ENCODE measurements at regions not wholly inside any gene's neighbourhood (a gene's known extent, or its start where the extent isn't known, plus 50 kb on each side); places are given as distances from the start of the nearest gene placed in this dataset.
"Not testable (repeated sequence)": the region's sequence is repeated elsewhere in the genome, so short reads cannot be mapped to it uniquely, and the experiment has no call there.

- H3K27ac ChIP-seq (ENCODE audit: insufficient read depth, low read length, poor library complexity, severe bottlenecking), result no peak overlapping the region
- no peak overlapping the region for H3K4me3 ChIP-seq (ENCODE audit: insufficient read depth, low read depth, low read length, poor library complexity, severe bottlenecking)
- no peaks in the 10 kb centered on the region for H3K4me1 ChIP-seq (ENCODE audit: control insufficient read depth, insufficient read depth, low read length, poor library complexity, severe bottlenecking)
- no peaks in the 10 kb centered on the region for H3K27me3 ChIP-seq (replicated peaks; ENCODE audit: control insufficient read depth, insufficient read depth, low read length, poor library complexity, severe bottlenecking)
- H3K36me3 ChIP-seq (ENCODE audit: control insufficient read depth, insufficient read depth, low read length), result no peaks in the 10 kb centered on the region
- no peak for DNase-seq
- no peaks in the 10 kb centered on the region for H3K9me3 ChIP-seq (ENCODE audit: control insufficient read depth, low read length)
These were observed 149.6 kb downstream of the LY86 start for GRCh38 chr6:6738108-6738507.

GRCh38 chr6:6738922-6739716 lies 150.6 kb downstream of the LY86 start:
- H3K27me3 ChIP-seq (replicated peaks; ENCODE audit: control insufficient read depth, insufficient read depth, low read length, poor library complexity, severe bottlenecking), result no peaks in the 10 kb centered on the region
- H3K27ac ChIP-seq (ENCODE audit: insufficient read depth, low read length, poor library complexity, severe bottlenecking), result no peak overlapping the region
- no peaks in the 10 kb centered on the region for H3K9me3 ChIP-seq (ENCODE audit: control insufficient read depth, low read length)
- H3K4me3 ChIP-seq (ENCODE audit: insufficient read depth, low read depth, low read length, poor library complexity, severe bottlenecking), result no peak overlapping the region
- H3K4me1 ChIP-seq (ENCODE audit: control insufficient read depth, insufficient read depth, low read length, poor library complexity, severe bottlenecking), result no peaks in the 10 kb centered on the region
- DNase-seq, result no peak
- H3K36me3 ChIP-seq (ENCODE audit: control insufficient read depth, insufficient read depth, low read length), result no peaks in the 10 kb centered on the region

DNA sequence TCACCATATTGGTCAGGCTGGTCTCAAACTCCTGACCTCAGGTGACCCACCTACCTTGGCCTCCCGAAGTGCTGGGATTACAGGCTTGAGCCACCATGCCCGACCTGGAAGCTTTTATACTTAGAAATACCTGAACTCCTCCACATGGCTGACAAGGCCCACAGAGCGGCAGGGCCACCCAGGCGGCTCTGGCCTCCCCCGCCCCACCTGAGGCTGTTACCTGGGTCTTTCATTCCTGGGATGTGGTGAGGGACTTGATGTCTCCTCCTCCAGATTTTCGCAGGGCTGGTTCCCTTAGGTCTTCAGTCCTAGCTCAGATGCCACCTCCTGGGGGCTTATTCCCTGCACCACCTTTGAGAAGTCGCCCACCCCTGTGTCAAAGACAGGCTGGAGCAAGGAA lies 152.1 kb downstream of the LY86 start:
- H3K27ac ChIP-seq (ENCODE audit: insufficient read depth, low read length, poor library complexity, severe bottlenecking), result no peak overlapping the region
- H3K4me1 ChIP-seq (ENCODE audit: control insufficient read depth, insufficient read depth, low read length, poor library complexity, severe bottlenecking), result no peaks in the 10 kb centered on the region
- no peaks in the 10 kb centered on the region for H3K9me3 ChIP-seq (ENCODE audit: control insufficient read depth, low read length)
- H3K4me3 ChIP-seq (ENCODE audit: insufficient read depth, low read depth, low read length, poor library complexity, severe bottlenecking), result no peak overlapping the region
- DNase-seq, result no peak
- no peaks in the 10 kb centered on the region for H3K36me3 ChIP-seq (ENCODE audit: control insufficient read depth, insufficient read depth, low read length)
- no peaks in the 10 kb centered on the region for H3K27me3 ChIP-seq (replicated peaks; ENCODE audit: control insufficient read depth, insufficient read depth, low read length, poor library complexity, severe bottlenecking)

DNA sequence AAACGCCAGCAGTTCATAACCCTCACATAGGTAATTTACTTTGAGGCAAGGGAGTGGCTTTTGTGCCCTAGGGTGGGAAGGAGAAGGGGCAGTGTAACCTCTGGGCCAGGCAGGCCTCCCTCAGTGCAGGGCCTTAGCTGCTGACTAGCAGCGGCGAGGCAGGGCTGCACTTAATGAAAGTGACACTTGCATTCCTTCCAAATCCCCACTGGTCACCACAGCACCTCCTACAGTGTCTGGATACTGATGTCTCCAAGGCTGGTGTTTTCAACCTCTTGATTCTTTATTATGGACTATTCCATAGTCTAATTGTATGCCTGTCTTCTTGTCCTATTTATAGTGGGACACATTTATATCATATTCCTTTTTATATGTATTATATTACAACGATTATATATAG lies 152.7 kb downstream of the LY86 start:
- Histone ChIP-seq H3K27me3 (replicated peaks; ENCODE audit: control insufficient read depth, insufficient read depth, low read length, poor library complexity, severe bottlenecking) (no peaks in the 10 kb centered on the region), H3K9me3 (ENCODE audit: control insufficient read depth, low read length) (no peaks in the 10 kb centered on the region)

DNA sequence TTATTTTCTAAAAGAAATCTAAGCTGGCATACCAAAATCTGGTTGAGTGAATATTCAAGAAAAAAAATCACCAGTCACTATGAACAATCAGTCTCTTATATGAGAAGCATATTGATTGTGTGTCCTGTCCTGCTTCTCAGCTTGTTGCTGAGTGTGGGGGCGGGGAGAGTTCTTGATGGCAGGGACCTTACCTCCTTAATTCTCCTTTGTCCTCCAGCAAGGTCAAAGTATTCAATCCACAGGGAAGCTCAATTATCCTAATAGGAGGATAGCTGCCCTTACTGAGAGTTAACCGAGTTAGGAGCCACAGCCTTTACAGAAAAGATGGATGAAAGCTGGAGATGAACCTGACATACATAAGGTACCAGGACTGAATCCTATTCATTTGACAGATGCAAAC lies 154.0 kb downstream of the LY86 start:
- Histone ChIP-seq H3K4me1 (ENCODE audit: control insufficient read depth, insufficient read depth, low read length, poor library complexity, severe bottlenecking) (no peaks in the 10 kb centered on the region), H3K9me3 (ENCODE audit: control insufficient read depth, low read length) (no peaks in the 10 kb centered on the region), H3K4me3 (ENCODE audit: insufficient read depth, low read depth, low read length, poor library complexity, severe bottlenecking) (no peak overlapping the region), H3K27me3 (replicated peaks; ENCODE audit: control insufficient read depth, insufficient read depth, low read length, poor library complexity, severe bottlenecking) (no peaks in the 10 kb centered on the region), H3K36me3 (ENCODE audit: control insufficient read depth, insufficient read depth, low read length) (no peaks in the 10 kb centered on the region), H3K27ac (ENCODE audit: insufficient read depth, low read length, poor library complexity, severe bottlenecking) (no peak overlapping the region)
- DNase-seq, result no peak

More for the DNA sequence above, 152.7 kb downstream of the LY86 start:
- no peaks in the 10 kb centered on the region for H3K36me3 ChIP-seq (ENCODE audit: control insufficient read depth, insufficient read depth, low read length)
- H3K4me3 ChIP-seq (ENCODE audit: insufficient read depth, low read depth, low read length, poor library complexity, severe bottlenecking), result no peak overlapping the region
- no peak for DNase-seq
- no peak overlapping the region for H3K27ac ChIP-seq (ENCODE audit: insufficient read depth, low read length, poor library complexity, severe bottlenecking)
- H3K4me1 ChIP-seq (ENCODE audit: control insufficient read depth, insufficient read depth, low read length, poor library complexity, severe bottlenecking), result no peaks in the 10 kb centered on the region

- Histone ChIP-seq H3K4me1 (ENCODE audit: control insufficient read depth, insufficient read depth, low read length, poor library complexity, severe bottlenecking) (no peaks in the 10 kb centered on the region), H3K36me3 (ENCODE audit: control insufficient read depth, insufficient read depth, low read length) (no peaks in the 10 kb centered on the region), H3K4me3 (ENCODE audit: insufficient read depth, low read depth, low read length, poor library complexity, severe bottlenecking) (no peak overlapping the region), H3K27ac (ENCODE audit: insufficient read depth, low read length, poor library complexity, severe bottlenecking) (no peak overlapping the region), H3K9me3 (ENCODE audit: control insufficient read depth, low read length) (no peaks in the 10 kb centered on the region), H3K27me3 (replicated peaks; ENCODE audit: control insufficient read depth, insufficient read depth, low read length, poor library complexity, severe bottlenecking) (no peaks in the 10 kb centered on the region)
- DNase-seq, result no peak
These were observed 156.0 kb downstream of the LY86 start for GRCh38 chr6:6744551-6744950.

DNA sequence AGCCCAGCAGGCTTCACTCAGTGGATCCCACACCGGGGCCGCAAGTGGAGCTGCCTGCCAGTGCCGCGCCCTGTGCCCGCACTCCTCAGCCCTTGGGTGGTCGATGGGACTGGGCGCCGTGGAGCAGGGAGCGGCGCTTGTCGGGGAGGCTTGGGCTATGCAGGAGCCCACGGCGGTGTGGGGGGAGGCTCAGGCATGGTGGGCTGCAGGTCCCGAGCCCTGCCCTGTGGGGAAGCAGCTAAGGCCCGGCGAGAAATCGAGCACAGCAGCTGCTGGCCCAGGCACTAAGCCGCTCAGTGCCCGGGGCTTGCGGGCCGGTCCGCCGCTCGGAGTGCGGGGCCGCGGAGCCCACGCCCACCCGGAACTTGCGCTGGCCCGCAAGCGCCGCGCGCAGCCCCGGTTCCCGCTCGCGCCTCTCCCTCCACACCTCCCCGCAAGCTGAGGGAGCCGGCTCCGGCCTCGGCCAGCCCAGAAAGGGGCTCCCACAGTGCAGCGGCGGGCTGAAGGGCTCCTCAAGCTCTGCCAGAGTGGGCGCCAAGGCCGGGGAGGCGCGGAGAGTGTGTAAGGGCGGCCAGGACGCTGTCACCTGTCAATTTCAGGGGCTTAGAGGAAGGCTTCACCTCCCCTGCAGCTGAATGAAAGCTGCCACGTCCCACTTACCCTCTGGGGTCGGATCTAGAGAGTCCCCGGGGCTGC lies 157.3 kb downstream of the LY86 start:
- H3K4me1 ChIP-seq (ENCODE audit: control insufficient read depth, insufficient read depth, low read length, poor library complexity, severe bottlenecking); DNase-seq; H3K27me3 ChIP-seq (replicated peaks; ENCODE audit: control insufficient read depth, insufficient read depth, low read length, poor library complexity, severe bottlenecking); H3K36me3 ChIP-seq (ENCODE audit: control insufficient read depth, insufficient read depth, low read length); H3K4me3 ChIP-seq (ENCODE audit: insufficient read depth, low read depth, low read length, poor library complexity, severe bottlenecking); H3K27ac ChIP-seq (ENCODE audit: insufficient read depth, low read length, poor library complexity, severe bottlenecking); H3K9me3 ChIP-seq (ENCODE audit: control insufficient read depth, low read length): not testable (repeated sequence)

DNA sequence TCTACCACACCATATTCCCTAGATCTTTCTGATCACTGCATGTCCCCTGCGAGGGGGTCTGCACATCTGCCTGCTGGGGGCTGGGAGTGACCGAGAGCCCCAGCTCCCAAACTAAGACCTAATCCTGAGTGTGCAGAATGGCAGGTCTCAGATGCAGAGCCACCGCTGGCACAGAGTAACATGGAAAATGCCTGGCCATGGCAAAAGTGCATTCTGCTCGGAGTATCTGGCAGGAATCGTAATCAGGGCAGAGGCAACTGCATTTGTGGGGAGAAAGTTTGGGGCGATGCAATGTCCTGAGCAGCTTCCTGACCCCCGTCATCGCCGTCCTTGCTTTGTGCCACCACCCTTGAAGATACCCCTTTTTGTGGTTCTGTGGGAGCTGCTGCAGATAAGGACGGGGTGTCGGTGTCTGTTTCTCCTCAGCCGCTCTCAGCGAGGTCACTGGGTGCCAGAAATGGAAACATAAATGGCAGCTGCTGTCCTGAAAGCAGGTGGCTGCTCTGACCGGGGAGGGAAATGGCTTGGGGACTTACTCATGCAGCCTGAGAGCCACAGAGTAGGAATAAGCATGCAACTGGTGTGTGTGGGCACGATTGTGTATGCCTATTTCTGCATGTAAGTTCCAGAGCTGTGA lies 157.9 kb downstream of the LY86 start:
- H3K36me3 ChIP-seq (ENCODE audit: control insufficient read depth, insufficient read depth, low read length), result no peaks in the 10 kb centered on the region

GRCh38 chr6:6746970-6747338 lies 158.4 kb downstream of the LY86 start:
- no peak overlapping the region for H3K27ac ChIP-seq (ENCODE audit: insufficient read depth, low read length, poor library complexity, severe bottlenecking)
- no peak for DNase-seq
- no peaks in the 10 kb centered on the region for H3K36me3 ChIP-seq (ENCODE audit: control insufficient read depth, insufficient read depth, low read length)
- H3K9me3 ChIP-seq (ENCODE audit: control insufficient read depth, low read length), result no peaks in the 10 kb centered on the region
- H3K27me3 ChIP-seq (replicated peaks; ENCODE audit: control insufficient read depth, insufficient read depth, low read length, poor library complexity, severe bottlenecking), result no peaks in the 10 kb centered on the region
- no peak overlapping the region for H3K4me3 ChIP-seq (ENCODE audit: insufficient read depth, low read depth, low read length, poor library complexity, severe bottlenecking)
- H3K4me1 ChIP-seq (ENCODE audit: control insufficient read depth, insufficient read depth, low read length, poor library complexity, severe bottlenecking), result no peaks in the 10 kb centered on the region

More for the DNA sequence above, 157.9 kb downstream of the LY86 start:
- no peaks in the 10 kb centered on the region for H3K4me1 ChIP-seq (ENCODE audit: control insufficient read depth, insufficient read depth, low read length, poor library complexity, severe bottlenecking)
- H3K27me3 ChIP-seq (replicated peaks; ENCODE audit: control insufficient read depth, insufficient read depth, low read length, poor library complexity, severe bottlenecking), result no peaks in the 10 kb centered on the region
- no peak overlapping the region for H3K4me3 ChIP-seq (ENCODE audit: insufficient read depth, low read depth, low read length, poor library complexity, severe bottlenecking)
- no peaks in the 10 kb centered on the region for H3K9me3 ChIP-seq (ENCODE audit: control insufficient read depth, low read length)
- no peak overlapping the region for H3K27ac ChIP-seq (ENCODE audit: insufficient read depth, low read length, poor library complexity, severe bottlenecking)
- DNase-seq, result no peak

- Histone ChIP-seq H3K36me3 (ENCODE audit: control insufficient read depth, insufficient read depth, low read length) (no peaks in the 10 kb centered on the region), H3K4me3 (ENCODE audit: insufficient read depth, low read depth, low read length, poor library complexity, severe bottlenecking) (no peak overlapping the region), H3K27me3 (replicated peaks; ENCODE audit: control insufficient read depth, insufficient read depth, low read length, poor library complexity, severe bottlenecking) (no peaks in the 10 kb centered on the region), H3K9me3 (ENCODE audit: control insufficient read depth, low read length) (no peaks in the 10 kb centered on the region), H3K4me1 (ENCODE audit: control insufficient read depth, insufficient read depth, low read length, poor library complexity, severe bottlenecking) (no peaks in the 10 kb centered on the region), H3K27ac (ENCODE audit: insufficient read depth, low read length, poor library complexity, severe bottlenecking) (no peak overlapping the region)
- no peak for DNase-seq
These were observed 158.9 kb downstream of the LY86 start for GRCh38 chr6:6747371-6747770.

All from effector memory CD4-positive, alpha-beta T cell (primary cell).